GM12878 (cell line): ENCODE measurements at regions not wholly inside any gene's neighbourhood (a gene's known extent, or its start where the extent isn't known, plus 50 kb on each side); places are given as distances from the start of the nearest gene placed in this dataset.

Experiments used
- ATAC-seq: fragments of 200-7000 bp; cut with Tn5 transposase; 3 replicates; pipeline ENCODE4 v1.9.1; 2020; ENCODE audit warnings: mild to moderate bottlenecking, moderate library complexity
- BruUV-seq: library from RNA; stranded (reverse); fragments of 400-500 nt; replicated peaks from 2 replicates; lab custom pipeline; 2021; lab: Mats Ljungman, UMichigan
- CTCF ChIA-PET: fragments of 300-600 bp; sonication (Branson Sonifier 250); formaldehyde crosslinking; extraction: SDS; loops from one replicate; lab custom pipeline; 2021; ENCODE audit warnings: inconsistent platforms; lab: Yijun Ruan, JAX
- POLR2A ChIA-PET: fragments of 350-600 bp; formaldehyde crosslinking; extraction: SDS; loops from one replicate; lab custom pipeline; 2021; ENCODE audit warnings: inconsistent platforms; lab: Charles Lee
- RAD21 ChIA-PET: fragments of 300-600 bp; sonication (Branson Sonifier 250); formaldehyde crosslinking; loops from one replicate; lab custom pipeline; 2023; ENCODE audit warnings: antibody characterized with exemption; ENCODE audit not compliant: unreplicated experiment; lab: Charles Lee
- SMC1A ChIA-PET: fragments of 300-600 bp; sonication (Branson Sonifier 250); formaldehyde crosslinking; loops from one replicate; lab custom pipeline; 2023; ENCODE audit not compliant: unreplicated experiment, uncharacterized antibody; lab: Charles Lee
- DNase-seq: peaks from one replicate; pipeline ENCODE4 v3.0.0-alpha.2; 2011; ENCODE audit warnings: low read depth, low spot score
- FAIRE-seq: peaks from 3 replicates; lab custom pipeline; 2011; peaks lifted over from hg19 to GRCh38; lab: Jason Lieb, UNC
- H2AFZ ChIP-seq: 2 replicates; pipeline ENCODE4 v1.6.0; 2011; ENCODE audit warnings: low read depth, low read length, control low read depth; ENCODE audit not compliant: control insufficient read depth
- H3K27ac ChIP-seq: 2 replicates; pipeline ENCODE4 v1.5.1; 2011; ENCODE audit warnings: control low read depth; ENCODE audit not compliant: control insufficient read depth, insufficient read depth
- H3K27me3 ChIP-seq, 2 experiments: replicated peaks in 1 of 2; 2 replicates each; pipeline versions ENCODE4 v1.6.0 to v1.6.1; 2011; ENCODE audit warnings: low read length in 1 of 2; ENCODE audit not compliant: control insufficient read depth in 2 of 2, insufficient read depth in 2 of 2
- H3K36me3 ChIP-seq, 2 experiments: 2 replicates each; pipeline ENCODE4 v1.5.1; 2011; ENCODE audit warnings: low read length in 1 of 2; ENCODE audit not compliant: control insufficient read depth in 2 of 2, insufficient read depth in 2 of 2
- H3K4me1 ChIP-seq: 2 replicates; pipeline ENCODE4 v1.6.1; 2011; ENCODE audit warnings: mild to moderate bottlenecking, low read length, moderate library complexity, mixed read lengths; ENCODE audit not compliant: control insufficient read depth, insufficient read depth
- H3K4me2 ChIP-seq: 2 replicates; pipeline ENCODE4 v1.6.0; 2011; ENCODE audit warnings: control low read depth; ENCODE audit not compliant: control insufficient read depth, insufficient read depth
- H3K4me3 ChIP-seq: fragments of 200-600 bp; sonication (generic); 2 replicates; pipeline ENCODE4 v1.5.1; 2016
- H3K79me2 ChIP-seq: 2 replicates; pipeline ENCODE4 v1.6.0; 2011; ENCODE audit warnings: low read length; ENCODE audit not compliant: control insufficient read depth, insufficient read depth
- H3K9ac ChIP-seq: 2 replicates; pipeline ENCODE4 v1.8.0; 2011; ENCODE audit warnings: low read length, control low read depth, mixed read lengths; ENCODE audit not compliant: control insufficient read depth, insufficient read depth
- H3K9me3 ChIP-seq: replicated peaks from 3 replicates; pipeline ENCODE4 v1.5.1; 2011; ENCODE audit warnings: mild to moderate bottlenecking, low read length; ENCODE audit not compliant: control insufficient read depth, insufficient read depth
- H4K20me1 ChIP-seq: 2 replicates; pipeline ENCODE4 v1.6.0; 2011; ENCODE audit not compliant: control insufficient read depth, insufficient read depth
- BCL11A ChIP-seq: IDR thresholded peaks from 2 replicates; pipeline ENCODE4 v1.6.1; 2011; ENCODE audit warnings: low read depth, low read length
- EP300 ChIP-seq, 2 experiments: fragments of 150-350 bp in 1 of 2; IDR thresholded peaks; 2 replicates each; pipeline ENCODE4 v1.6.1; 2011 to 2012; ENCODE audit warnings: low read depth in 2 of 2, low read length in 2 of 2, borderline replicate concordance in 1 of 2, improper control_type of control experiment in 1 of 2, inconsistent platforms in 1 of 2; ENCODE audit not compliant: control insufficient read depth in 1 of 2
- GABPA ChIP-seq: IDR thresholded peaks from 2 replicates; pipeline ENCODE4 v1.6.1; 2014; ENCODE audit warnings: antibody characterized with exemption, low read depth, mild to moderate bottlenecking, inconsistent platforms
- SMARCA5 ChIP-seq: fragments of 450-650 bp; IDR thresholded peaks from 2 replicates; pipeline ENCODE4 v1.6.1; 2017; ENCODE audit warnings: mild to moderate bottlenecking
- SMC3 ChIP-seq: IDR thresholded peaks from 2 replicates; pipeline ENCODE4 v1.6.1; 2011; ENCODE audit warnings: low read length, improper control_type of control experiment, borderline replicate concordance
- SREBF1 ChIP-seq: IDR thresholded peaks from 2 replicates; pipeline ENCODE4 v1.6.1; 2012; ENCODE audit warnings: mild to moderate bottlenecking, low read length
- WRNIP1 ChIP-seq: IDR thresholded peaks from 2 replicates; pipeline ENCODE4 v1.6.1; 2011; ENCODE audit warnings: low read depth, low read length, improper control_type of control experiment, borderline replicate concordance
- WGBS: methylation state at CpG from one replicate; pipeline ENCODE4 v1.1.6; 2016; ENCODE audit warnings: low lambda C conversion rate; ENCODE audit not compliant: insufficient replicate concordance, insufficient coverage; ENCODE audit errors: missing lambda C conversion rate; 5-methylcytosine and 5-hydroxymethylcytosine counted together
- in situ Hi-C: fragments of 300-500 bp; cut with MboI; formaldehyde crosslinking; loops from 9 replicates; pipeline ENCODE4 v1.14.3; 2018; ENCODE audit warnings: mixed read lengths
- intact Hi-C: fragments of 100-400 bp; cut with micrococcal nuclease; formaldehyde crosslinking; loops from one replicate; pipeline ENCODE4 v1.14.2; 2022; ENCODE audit not compliant: unreplicated experiment
- TF ChIP-seq, protein P1 (sequence below): fragments of 450-650 bp; IDR thresholded peaks from 2 replicates; pipeline ENCODE4 v1.6.1; 2014; ENCODE audit warnings: mild to moderate bottlenecking

DNA sequence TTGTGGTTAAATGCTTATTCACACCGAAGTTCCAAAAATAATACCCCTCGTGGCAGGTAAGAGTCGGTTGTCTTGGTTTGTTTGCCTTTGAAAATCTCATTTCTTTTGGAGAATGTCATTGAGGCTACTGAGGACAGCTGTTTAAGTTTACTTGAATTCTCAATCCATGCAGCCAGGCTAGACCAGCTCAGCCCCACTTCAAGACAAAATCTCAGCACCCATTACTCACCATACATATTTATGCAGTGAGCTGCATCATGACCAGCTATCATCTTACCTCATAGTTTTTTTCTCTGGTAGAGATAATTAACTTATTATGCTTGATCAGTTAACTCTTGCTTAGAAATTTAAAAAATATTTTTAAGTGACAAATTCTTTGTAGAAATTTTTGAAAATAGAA lies 115.9 kb downstream of the HAUS1 start:
- ChIA-PET SMC1A (interaction anchor here (1.4 to 1.7 kb wide), 3 partner anchors 13 to 47 kb away, joined by 3 to 7 read pairs (median 6); a partner anchor contains a TSS), CTCF (interaction anchor here (1.0 to 1.9 kb wide), 4 partner anchors 11 to 89 kb away, joined by 3 to 8 read pairs (median 4); a partner anchor contains a TSS), POLR2A (interaction anchor here (0.6 to 1.7 kb wide), 2 partner anchors 12 to 196 kb away, joined by 3 to 5 read pairs; no protein-coding TSS in a partner anchor), RAD21 (no interaction called here)
- DNase-seq (no peak), FAIRE-seq (no peak), ATAC-seq (no peak)
- WGBS = 71% methylated on average over 3 of the region's 3 CpGs
- Histone ChIP-seq H2AFZ (no peak overlapping the region), H3K79me2 (peaks cover 13% of the 10 kb centered on the region), H3K9me3 (no peaks in the 10 kb centered on the region), H4K20me1 (no peaks in the 10 kb centered on the region), H3K4me2 (no peak overlapping the region), H3K4me1 (no peaks in the 10 kb centered on the region; the same call in 1 of the 2 replicates), H3K36me3 (peaks cover 7 to 8% of the 10 kb centered on the region in 2 experiments; a peak in 3 of 4 replicates), H3K4me3 (no peak overlapping the region), H3K9ac (no peak overlapping the region), H3K27ac (no peak overlapping the region), H3K27me3 (no peaks in the 10 kb centered on the region)
- TF ChIP-seq SMC3 (no peak), GABPA (no peak), SREBF1 (no peak), BCL11A (no peak), WRNIP1 (no peak), SMARCA5 (no peak), EP300 (IDR thresholded peaks at IDR 0.05; ENCODE audit: borderline replicate concordance in 1 of 2, control insufficient read depth in 1 of 2, low read depth in 2 of 2, low read length in 2 of 2) (no peak)
- TF ChIP-seq, protein P1, sequence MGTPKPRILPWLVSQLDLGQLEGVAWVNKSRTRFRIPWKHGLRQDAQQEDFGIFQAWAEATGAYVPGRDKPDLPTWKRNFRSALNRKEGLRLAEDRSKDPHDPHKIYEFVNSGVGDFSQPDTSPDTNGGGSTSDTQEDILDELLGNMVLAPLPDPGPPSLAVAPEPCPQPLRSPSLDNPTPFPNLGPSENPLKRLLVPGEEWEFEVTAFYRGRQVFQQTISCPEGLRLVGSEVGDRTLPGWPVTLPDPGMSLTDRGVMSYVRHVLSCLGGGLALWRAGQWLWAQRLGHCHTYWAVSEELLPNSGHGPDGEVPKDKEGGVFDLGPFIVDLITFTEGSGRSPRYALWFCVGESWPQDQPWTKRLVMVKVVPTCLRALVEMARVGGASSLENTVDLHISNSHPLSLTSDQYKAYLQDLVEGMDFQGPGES = no peak
- intact Hi-C loops (no loop called here), in situ Hi-C loops (no loop called here)
- no TSS peak for BruUV-seq
